ENCODE measurements at regions not wholly inside any gene's neighbourhood (a gene's known extent, or its start where the extent isn't known, plus 50 kb on each side); places are given as distances from the start of the nearest gene placed in this dataset.

- no peak for DNase-seq
These were observed 117.2 kb upstream of the ARGLU1 start for GRCh38 chr13:106685143-106685542.

DNA sequence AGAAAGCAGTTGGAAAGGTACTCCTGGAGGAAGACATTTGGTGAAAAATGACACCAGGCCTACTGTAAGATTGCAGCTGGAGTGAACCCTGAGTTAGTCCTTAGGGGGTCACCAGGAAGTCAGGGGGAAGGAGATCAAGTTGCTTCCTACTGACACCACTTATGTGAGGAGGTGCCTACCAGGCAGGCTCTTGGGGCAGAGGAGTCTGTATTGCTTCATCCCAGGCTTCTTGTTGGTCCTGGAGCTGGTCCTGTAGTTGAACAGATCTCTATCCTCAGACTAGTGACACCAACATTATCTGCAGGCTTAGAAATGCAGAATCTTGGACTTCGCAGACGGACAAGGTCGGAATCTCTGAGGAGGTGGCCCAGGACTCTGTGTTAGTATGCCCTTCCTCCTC lies 116.0 kb upstream of the ARGLU1 start:
- no peak for DNase-seq

DNA sequence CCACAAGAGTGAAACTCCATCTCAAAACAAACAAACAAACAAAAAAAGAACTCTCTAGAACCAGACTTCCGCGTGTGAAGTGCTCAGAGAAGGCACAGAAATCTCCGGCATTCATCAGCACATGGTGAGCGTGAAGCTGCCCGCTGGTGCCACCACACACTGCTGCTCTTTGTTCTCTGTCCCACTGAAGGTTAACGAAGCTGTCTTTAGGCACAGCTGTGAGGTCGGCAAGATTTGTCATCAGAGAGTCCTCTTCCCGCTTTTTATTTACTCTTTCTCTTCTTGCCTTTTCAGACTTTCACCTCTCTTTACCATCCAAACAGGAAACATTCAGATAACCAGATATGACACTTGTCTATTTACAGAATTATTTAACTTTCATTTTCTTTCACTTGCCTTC lies 115.2 kb upstream of the ARGLU1 start:
- no peak for DNase-seq

DNA sequence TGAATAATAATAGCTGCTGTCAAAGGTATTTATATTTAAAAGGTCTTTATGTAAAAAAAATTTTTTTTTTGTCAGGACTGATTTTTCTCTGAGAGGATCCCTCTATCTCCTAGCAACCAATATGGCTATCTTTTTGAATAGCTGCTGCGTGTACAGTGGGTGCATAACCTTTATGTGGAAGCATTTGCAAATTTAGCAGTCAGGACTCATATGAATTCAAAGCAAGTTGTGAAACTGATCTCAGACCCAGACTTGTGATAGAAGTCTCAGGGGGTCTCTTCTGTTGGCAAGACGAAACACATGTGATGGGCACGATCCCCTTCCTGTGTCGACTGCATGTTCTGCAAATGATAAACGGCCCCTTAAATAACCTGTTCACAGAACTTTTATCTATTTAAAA lies 114.1 kb upstream of the ARGLU1 start:
- no peak for DNase-seq

DNA sequence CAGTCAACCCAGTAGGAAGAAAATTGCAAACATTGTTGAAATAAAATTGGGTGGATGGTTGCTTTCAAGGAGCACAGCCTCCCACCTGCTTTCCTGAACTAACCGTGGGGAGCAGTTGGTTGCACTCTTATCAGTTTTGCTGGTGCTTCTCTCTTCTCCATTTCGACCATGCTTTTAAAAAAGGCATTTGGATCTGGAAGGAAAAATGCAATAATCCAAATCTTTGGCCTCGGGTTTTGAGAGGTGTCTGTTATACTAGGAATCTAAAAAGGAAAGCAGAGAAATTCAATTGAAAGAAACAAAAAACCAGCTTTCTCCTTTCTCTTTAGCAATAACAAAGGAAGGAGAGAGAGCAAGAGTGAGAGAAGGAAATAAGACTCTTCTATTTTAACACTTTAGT lies 113.6 kb upstream of the ARGLU1 start:
- DNase-seq = no peak

GRCh38 chr13:106680796-106681472 lies 113.0 kb upstream of the ARGLU1 start:
- no peak for DNase-seq

DNA sequence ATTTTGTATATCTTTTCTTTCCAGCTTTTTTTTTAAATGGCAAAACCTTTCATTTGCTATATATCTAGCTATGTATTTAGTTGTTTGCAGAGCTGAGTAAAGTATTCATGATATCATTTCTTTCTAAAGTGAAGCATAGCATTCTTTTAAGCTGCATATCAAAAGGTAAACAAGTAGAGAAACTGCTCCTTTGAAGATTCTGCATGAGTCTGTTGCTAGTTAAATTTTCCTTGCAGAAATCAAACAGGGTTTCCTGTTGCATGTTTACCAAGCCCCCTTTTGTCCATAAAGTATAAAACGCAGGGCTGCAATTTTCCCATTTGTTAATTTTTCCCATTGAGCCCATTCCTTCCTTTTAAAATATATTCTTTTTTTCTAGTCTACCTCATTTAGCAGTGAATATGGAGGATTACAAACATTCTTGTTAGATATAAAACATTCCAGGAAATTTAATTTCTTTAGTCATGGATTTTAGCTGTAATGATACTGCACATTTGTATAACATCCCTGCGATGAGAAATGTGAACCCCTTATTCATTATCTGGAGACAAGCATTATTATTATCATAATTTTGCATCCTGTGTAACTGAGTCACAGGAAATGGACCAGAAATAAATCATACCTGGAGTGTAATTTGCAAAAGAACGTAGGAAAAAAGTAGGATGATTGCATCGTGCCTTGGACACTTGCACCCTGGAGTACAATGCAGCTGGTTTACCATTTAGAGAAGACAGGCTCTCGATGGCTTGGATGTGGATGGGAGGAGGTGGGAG lies 110.9 kb upstream of the ARGLU1 start:
- DNase-seq = no peak

GRCh38 chr13:106675311-106675710 lies 107.4 kb upstream of the ARGLU1 start:
- no peak for DNase-seq

GRCh38 chr13:106660746-106661625 lies 93.0 kb upstream of the ARGLU1 start:
- DNase-seq = no peak

DNA sequence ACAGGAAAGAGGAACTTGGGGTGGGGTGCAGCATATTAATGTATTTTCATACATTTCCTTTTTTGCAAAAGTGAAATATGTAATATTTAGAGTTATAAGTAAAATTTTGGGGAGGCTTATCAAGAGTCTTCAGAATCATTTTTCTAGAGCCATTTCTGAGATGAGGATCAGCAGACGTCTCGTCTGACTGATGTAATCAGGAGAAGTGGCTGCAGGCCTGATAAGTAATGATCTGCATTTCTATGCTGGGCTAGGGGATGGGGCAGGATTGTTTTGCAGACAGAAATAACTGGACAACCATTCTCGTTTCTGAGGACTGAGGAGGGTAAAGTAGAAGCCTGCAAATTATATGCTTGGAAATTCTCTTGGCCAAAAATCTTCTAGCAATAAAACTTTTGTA lies 89.2 kb upstream of the ARGLU1 start:
- DNase-seq = no peak

DNA sequence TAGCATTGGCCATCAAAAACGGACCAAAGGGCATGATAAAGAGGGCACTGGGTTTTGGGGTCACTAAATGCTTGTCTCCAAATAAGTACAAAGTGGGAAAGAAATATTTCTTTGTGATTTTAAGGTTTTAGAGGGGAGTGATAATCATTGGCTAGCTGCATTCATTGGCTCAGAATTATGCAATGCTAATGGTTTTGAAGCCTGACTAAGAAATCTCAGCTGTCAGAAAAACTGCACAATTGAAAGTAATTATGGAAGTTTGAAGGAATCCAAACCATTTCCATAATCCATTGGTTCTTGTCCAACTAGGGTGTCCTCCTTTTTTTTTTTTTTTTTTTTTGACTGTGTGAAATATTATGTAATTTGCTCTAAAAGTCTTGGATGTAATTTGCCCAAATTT lies 88.2 kb upstream of the ARGLU1 start:
- no peak for DNase-seq

- no peak for DNase-seq
These were observed 83.5 kb upstream of the ARGLU1 start for GRCh38 chr13:106651442-106651841.

GRCh38 chr13:106650690-106651205 lies 82.8 kb upstream of the ARGLU1 start:
- no peak for DNase-seq

- no peak for DNase-seq
These were observed 81.6 kb upstream of the ARGLU1 start for GRCh38 chr13:106649495-106649894.

DNA sequence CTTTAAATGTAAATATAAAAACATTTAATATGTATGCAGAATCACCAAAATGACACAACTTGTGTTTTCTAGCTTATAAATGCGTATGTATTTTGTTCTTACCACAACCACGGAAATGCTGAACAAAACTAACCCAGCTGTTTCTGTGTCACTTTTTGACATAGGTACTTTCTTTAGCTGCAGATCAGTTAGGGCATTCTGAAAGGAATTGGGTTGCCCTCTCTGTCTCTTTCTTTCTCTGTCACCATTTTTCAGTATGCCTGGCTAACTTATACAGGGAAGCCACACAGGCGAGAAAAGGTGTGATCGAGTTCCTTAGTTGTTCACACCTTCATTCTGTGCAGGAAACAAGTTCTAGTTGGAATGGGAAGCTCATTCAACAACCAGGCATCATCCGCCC lies 72.6 kb upstream of the ARGLU1 start:
- DNase-seq = no peak

DNA sequence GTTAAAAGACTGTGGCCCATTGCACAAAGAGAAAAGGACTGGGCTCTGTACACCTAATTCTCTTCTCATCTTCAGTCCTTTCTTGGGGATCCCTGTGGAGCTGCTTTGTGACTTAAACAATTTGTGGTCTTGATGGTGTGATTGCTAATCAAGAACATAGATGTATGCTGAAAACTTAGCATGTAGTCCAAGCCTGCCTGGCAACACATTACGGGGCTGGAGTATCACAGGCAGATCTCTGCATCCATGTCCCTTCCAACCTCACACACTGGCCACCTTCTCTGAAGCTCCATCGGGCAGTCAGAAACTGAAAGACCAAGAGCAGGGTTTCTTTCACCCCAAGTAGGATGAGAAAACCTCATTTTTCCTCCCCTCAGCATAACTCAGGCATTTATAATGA lies 69.6 kb upstream of the ARGLU1 start:
- no peak for DNase-seq

DNA sequence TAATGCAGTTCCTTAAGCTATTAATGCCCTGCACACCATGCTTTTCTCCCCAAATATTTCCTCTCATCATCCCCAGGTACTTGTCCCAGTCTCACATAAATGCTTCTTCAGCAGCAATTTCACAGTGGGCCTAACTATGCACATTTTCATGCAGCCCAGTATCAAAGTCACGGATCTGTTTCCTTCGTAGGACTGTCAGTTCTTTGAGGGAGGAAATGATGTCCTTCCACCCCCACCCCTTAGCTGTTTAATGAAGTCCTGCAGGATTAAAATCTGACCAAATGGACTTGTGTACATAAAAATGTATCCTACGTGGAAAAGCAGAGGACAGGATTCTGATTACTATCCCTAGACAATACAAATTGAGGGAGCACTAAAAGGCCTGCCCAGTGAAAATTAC lies 68.6 kb upstream of the ARGLU1 start:
- DNase-seq = no peak

GRCh38 chr13:106635616-106636015 lies 67.7 kb upstream of the ARGLU1 start:
- DNase-seq = no peak

- no peak for DNase-seq
These were observed 65.4 kb upstream of the ARGLU1 start for GRCh38 chr13:106633321-106633720.

DNA sequence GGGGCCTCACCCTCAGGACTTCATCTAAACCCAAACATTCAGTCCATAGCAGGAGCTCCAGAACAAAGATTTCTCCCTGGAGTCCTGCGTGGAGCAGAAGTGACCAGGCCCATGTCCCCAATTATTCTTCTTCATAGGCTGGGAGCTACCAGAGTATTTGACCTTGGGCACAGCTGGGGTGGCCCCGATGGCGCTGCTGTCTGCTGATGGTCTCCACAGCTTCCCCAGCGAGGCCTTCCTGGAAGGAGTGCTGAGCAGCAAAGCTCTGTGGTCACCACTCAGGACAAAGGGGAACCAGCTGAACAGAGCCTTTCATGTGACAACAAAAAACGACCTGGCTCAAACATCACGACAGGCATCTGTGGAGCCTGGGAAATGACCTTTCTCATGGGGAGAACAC lies 62.7 kb upstream of the ARGLU1 start:
- no peak for DNase-seq

GRCh38 chr13:106630162-106630561 lies 62.2 kb upstream of the ARGLU1 start:
- DNase-seq = no peak

- DNase-seq = no peak
These were observed 61.2 kb upstream of the ARGLU1 start for GRCh38 chr13:106628936-106629659.

DNA sequence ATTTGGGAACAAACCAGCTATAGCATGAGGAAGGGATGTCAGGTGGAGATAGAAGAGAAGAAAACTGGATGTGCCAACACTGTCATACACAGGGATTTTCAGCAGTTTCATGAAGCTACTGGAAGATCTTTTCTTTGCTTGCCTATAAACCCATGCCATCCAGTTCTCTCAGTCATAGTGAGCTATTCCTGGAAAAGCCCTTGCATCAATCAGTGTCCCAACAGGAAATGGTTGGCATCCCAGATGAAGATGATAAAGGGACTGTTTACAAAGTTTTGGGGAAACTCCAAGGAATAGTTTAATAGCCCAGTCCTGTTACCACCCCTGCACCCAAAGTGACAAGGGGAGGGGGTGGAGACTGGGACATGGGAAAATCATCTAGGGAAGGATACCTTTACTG lies 58.5 kb upstream of the ARGLU1 start:
- DNase-seq = no peak
